Vagina (tissue), 2 donors: ENCODE measurements at regions not wholly inside any gene's neighbourhood (a gene's known extent, or its start where the extent isn't known, plus 50 kb on each side); places are given as distances from the start of the nearest gene placed in this dataset.

Source experiments
- CTCF ChIP-seq, 3 experiments: fragments of 450-650 bp in 2 of 3; fragments of 200-600 bp in 1 of 3; sonication (generic) in 1 of 3; IDR thresholded peaks; one replicate each; pipeline ENCODE4 v1.5.1; 2017 to 2019; ENCODE audit warnings: antibody characterized with exemption in 3 of 3, mild to moderate bottlenecking in 2 of 3, moderate library complexity in 2 of 3
- POLR2A ChIP-seq, 2 donors: fragments of 450-650 bp; IDR thresholded peaks; one replicate each; pipeline ENCODE4 v1.6.1; 2017; ENCODE audit warnings: antibody characterized with exemption in 2 of 2, mild to moderate bottlenecking in 2 of 2, moderate library complexity in 2 of 2

- TF ChIP-seq CTCF (IDR thresholded peaks at IDR 0.05) (no peak), POLR2A (IDR thresholded peaks at IDR 0.05) (no peak)
Observed at GRCh38 chr10:37566332-37566731, 291.1 kb downstream of the ZNF248 start.
